ENCODE measurements at regions not wholly inside any gene's neighbourhood (a gene's known extent, or its start where the extent isn't known, plus 50 kb on each side); places are given as distances from the start of the nearest gene placed in this dataset.

DNA sequence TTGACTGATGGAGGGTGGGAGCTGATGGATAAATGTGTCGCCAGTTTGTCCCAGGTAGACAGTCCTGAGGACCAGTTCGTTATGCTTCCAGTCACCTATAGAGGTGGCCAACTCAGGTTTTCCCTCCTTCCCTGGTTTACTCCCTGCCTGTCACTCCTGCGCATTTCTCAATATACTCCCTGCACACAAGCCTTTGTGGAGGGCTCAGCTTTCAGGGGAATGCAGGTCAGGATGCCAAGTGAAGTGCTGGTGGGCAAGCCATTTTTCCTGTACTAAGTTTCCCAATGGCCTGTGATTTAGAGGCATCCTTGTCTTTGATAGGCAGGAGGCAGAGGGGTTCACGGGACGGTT, 473.5 kb upstream of the ZMIZ1 start:
- Histone ChIP-seq H3K79me2 (ENCODE audit: insufficient read depth, low read length) (no peaks in the 10 kb centered on the region), H3K27ac (ENCODE audit: low read depth, low read length, poor library complexity, severe bottlenecking) (no peak overlapping the region), H3K4me3 (ENCODE audit: low read depth, low read length, poor library complexity, severe bottlenecking) (no peak overlapping the region)

DNA sequence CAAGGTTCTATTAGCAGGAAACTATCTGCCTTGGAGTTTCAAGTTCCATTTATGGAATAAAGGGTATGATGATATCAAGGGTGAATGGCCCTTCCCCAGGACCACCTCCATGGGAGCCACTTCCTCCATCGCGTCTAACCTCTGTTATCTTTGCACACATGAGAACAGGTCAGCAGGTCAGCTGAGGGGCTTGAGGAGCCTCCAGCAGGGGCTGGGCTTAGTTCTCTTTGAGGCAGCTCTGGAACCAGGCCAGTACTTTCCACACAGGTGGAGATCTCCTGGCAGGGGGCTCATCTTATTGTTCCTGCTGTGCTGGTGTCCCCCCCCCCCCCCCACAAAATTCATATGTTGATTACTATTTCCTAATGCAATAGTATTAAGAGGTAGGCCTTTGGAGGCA, 472.2 kb upstream of the ZMIZ1 start:
- no peak overlapping the region for H2AFZ ChIP-seq (ENCODE audit: low read length)
- no peaks in the 10 kb centered on the region for H3K9me2 ChIP-seq (ENCODE audit: low read depth, low read length)
- no peaks in the 10 kb centered on the region for H3F3A ChIP-seq (ENCODE audit: insufficient read depth, low read length)
- H3K9ac ChIP-seq (ENCODE audit: low read length), result no peak overlapping the region
- H3K36me3 ChIP-seq (ENCODE audit: insufficient read depth, low read length), result no peaks in the 10 kb centered on the region
- TF ChIP-seq, protein P1, sequence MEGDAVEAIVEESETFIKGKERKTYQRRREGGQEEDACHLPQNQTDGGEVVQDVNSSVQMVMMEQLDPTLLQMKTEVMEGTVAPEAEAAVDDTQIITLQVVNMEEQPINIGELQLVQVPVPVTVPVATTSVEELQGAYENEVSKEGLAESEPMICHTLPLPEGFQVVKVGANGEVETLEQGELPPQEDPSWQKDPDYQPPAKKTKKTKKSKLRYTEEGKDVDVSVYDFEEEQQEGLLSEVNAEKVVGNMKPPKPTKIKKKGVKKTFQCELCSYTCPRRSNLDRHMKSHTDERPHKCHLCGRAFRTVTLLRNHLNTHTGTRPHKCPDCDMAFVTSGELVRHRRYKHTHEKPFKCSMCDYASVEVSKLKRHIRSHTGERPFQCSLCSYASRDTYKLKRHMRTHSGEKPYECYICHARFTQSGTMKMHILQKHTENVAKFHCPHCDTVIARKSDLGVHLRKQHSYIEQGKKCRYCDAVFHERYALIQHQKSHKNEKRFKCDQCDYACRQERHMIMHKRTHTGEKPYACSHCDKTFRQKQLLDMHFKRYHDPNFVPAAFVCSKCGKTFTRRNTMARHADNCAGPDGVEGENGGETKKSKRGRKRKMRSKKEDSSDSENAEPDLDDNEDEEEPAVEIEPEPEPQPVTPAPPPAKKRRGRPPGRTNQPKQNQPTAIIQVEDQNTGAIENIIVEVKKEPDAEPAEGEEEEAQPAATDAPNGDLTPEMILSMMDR (IDR thresholded peaks at IDR 0.05; ENCODE audit: low read length), result no peak
- no peak for TF ChIP-seq EZH2 (IDR thresholded peaks at IDR 0.05; ENCODE audit: borderline replicate concordance, low read length)
- no peak overlapping the region for H3K27ac ChIP-seq (ENCODE audit: low read depth, low read length, poor library complexity, severe bottlenecking)
- H3K9me3 ChIP-seq (ENCODE audit: low read length), result no peaks in the 10 kb centered on the region
- no peaks in the 10 kb centered on the region for H4K20me1 ChIP-seq (ENCODE audit: insufficient read depth, low read length)
- no peaks in the 10 kb centered on the region for H3K4me1 ChIP-seq (ENCODE audit: insufficient read depth, low read length, severe bottlenecking)
- H3K4me2 ChIP-seq (ENCODE audit: low read length), result no peak overlapping the region
- no peak overlapping the region for H3K4me3 ChIP-seq (ENCODE audit: low read depth, low read length, poor library complexity, severe bottlenecking)
- H3K27me3 ChIP-seq (ENCODE audit: insufficient read depth, low read length), result no peaks in the 10 kb centered on the region
- H3K79me2 ChIP-seq (ENCODE audit: insufficient read depth, low read length), result no peaks in the 10 kb centered on the region

More for the DNA sequence above, 473.5 kb upstream of the ZMIZ1 start:
- Histone ChIP-seq H2AFZ (ENCODE audit: low read length) (no peak overlapping the region), H3K27me3 (ENCODE audit: insufficient read depth, low read length) (no peaks in the 10 kb centered on the region), H3F3A (ENCODE audit: insufficient read depth, low read length) (no peaks in the 10 kb centered on the region), H3K4me1 (ENCODE audit: insufficient read depth, low read length, severe bottlenecking) (no peaks in the 10 kb centered on the region), H4K20me1 (ENCODE audit: insufficient read depth, low read length) (no peaks in the 10 kb centered on the region), H3K36me3 (ENCODE audit: insufficient read depth, low read length) (no peaks in the 10 kb centered on the region), H3K9me2 (ENCODE audit: low read depth, low read length) (no peaks in the 10 kb centered on the region), H3K9ac (ENCODE audit: low read length) (no peak overlapping the region), H3K4me2 (ENCODE audit: low read length) (no peak overlapping the region), H3K9me3 (ENCODE audit: low read length) (no peaks in the 10 kb centered on the region)
- no peak for TF ChIP-seq EZH2 (IDR thresholded peaks at IDR 0.05; ENCODE audit: borderline replicate concordance, low read length)
- TF ChIP-seq, protein P1 (IDR thresholded peaks at IDR 0.05; ENCODE audit: low read length), result no peak

DNA sequence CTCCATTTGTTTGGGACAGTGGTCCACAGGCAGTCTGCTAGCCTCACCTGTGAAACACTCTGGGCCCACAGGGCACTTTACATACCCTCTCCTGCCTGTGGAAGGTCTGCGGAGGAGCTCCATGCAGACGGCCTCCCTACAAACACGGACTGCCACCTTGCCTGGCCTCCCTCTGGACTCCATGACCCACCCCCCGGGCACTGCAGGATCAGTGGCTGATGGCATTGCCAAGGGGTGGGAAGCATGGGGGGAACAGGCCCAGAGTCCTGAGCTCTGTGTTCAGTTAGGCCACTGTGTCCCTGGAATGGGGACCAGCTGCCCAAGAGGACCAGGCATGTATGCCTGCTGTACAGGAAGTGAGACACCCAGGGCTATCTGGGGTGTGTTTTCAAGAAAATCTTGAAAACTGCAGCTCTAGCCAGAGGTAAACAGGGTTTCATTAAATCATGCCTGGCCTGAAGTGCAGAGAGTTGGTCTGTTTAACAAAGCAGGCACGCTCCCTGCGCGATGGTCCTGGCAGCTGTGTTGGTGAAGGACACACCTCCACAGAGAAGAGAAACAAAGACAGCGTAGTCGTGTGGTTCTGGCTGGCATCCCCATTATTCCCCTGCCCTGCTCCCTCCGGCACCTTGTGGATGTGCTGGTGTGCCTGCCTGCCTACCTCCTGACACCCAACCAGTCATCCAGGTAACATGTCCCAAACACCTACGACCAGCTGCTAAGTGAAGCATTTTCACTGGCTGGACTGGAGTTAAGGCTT, 470.8 kb upstream of the ZMIZ1 start:
- Histone ChIP-seq H3K27ac (ENCODE audit: low read depth, low read length, poor library complexity, severe bottlenecking) (no peak overlapping the region), H3F3A (ENCODE audit: insufficient read depth, low read length) (no peaks in the 10 kb centered on the region), H3K4me2 (ENCODE audit: low read length) (no peak overlapping the region), H3K36me3 (ENCODE audit: insufficient read depth, low read length) (no peaks in the 10 kb centered on the region), H2AFZ (ENCODE audit: low read length) (no peak overlapping the region), H3K9me2 (ENCODE audit: low read depth, low read length) (no peaks in the 10 kb centered on the region), H3K4me3 (ENCODE audit: low read depth, low read length, poor library complexity, severe bottlenecking) (no peak overlapping the region), H3K79me2 (ENCODE audit: insufficient read depth, low read length) (no peaks in the 10 kb centered on the region), H3K9ac (ENCODE audit: low read length) (no peak overlapping the region), H3K9me3 (ENCODE audit: low read length) (no peaks in the 10 kb centered on the region), H3K4me1 (ENCODE audit: insufficient read depth, low read length, severe bottlenecking) (no peaks in the 10 kb centered on the region), H3K27me3 (ENCODE audit: insufficient read depth, low read length) (no peaks in the 10 kb centered on the region), H4K20me1 (ENCODE audit: insufficient read depth, low read length) (no peaks in the 10 kb centered on the region)
- TF ChIP-seq EZH2 (IDR thresholded peaks at IDR 0.05; ENCODE audit: borderline replicate concordance, low read length), result no peak
- TF ChIP-seq, protein P1 (IDR thresholded peaks at IDR 0.05; ENCODE audit: low read length), result no peak
